LoVo (cell line): ENCODE measurements at regions not wholly inside any gene's neighbourhood (a gene's known extent, or its start where the extent isn't known, plus 50 kb on each side); places are given as distances from the start of the nearest gene placed in this dataset.
"Not testable (repeated sequence)": the region's sequence is repeated elsewhere in the genome, so short reads cannot be mapped to it uniquely, and the experiment has no call there.

Experiments used
- DNase-seq: peaks from one replicate; pipeline ENCODE4 v3.0.0-alpha.2; 2016; ENCODE audit warnings: low spot score

DNA sequence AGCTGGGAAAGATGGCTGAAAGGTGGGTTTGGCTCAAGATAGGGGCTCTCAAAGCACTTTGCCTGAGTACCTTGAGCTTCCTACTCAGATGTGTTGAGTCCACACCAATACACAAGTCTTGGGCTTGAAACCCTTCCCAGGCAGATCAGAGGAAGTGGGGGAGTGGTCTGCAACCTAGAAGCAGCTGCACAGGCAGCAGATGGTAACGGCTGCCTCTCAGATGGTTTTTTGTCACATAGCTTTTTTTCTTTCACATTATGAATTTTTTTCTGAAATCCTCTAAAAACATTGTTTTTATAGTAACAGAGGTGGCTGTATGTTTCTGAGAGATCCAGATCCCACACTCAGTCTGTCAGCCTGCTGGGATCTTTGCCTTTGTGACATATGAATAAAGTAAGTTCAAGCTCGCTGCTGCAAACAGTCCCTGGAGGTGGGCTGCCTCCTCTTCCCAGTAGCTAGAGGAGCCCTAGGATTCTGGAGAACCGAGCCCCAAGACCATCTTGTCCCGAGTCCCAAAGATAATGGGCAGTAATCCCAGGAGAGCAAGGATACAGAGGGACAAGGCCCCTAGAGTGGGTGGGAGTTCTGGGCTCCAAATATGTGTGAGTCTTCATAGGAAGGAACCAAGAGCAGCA lies 97.1 kb upstream of the TOP1 start:
- no peak for DNase-seq

DNA sequence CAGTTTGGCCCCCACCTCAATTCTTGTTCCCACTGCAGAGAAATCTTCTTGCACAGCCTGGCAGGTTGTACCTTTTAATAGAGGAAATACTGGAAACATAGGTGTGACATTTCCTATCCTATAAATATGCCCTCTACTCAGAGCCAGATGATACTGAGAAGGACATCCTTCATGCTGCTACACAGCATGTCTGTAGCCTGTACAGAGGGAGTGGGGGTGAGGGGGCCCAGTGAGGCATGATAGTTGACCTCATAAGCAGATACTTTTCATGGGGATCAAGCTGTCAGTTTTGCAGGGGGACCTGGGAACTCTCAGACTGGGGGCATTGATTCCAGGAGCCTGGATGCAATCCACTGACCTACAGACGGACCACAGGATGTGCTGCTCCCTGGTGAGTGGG lies 96.2 kb upstream of the TOP1 start:
- no peak for DNase-seq

- no peak for DNase-seq
These were observed 94.9 kb upstream of the TOP1 start for GRCh38 chr20:40933758-40934157.

DNA sequence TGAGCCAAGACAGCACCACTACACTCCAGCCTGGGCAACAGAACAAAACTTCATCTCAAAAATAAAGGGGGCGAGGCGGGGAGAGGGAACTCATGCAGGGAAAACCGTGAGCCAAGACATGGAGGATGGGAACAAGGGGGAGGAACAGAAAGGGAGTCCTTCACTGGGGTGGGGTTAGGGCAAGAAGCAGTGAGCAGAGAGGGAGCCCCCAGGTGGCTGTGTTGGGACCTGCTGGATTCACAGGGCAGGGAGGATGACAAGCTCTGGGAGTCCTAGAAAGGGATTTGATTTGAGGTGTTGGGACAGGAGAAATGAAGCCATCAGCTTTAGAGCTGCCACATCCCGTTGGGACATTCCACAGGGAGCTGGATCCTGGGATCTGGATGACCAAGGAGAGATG lies 90.6 kb upstream of the TOP1 start:
- DNase-seq, result no peak

DNA sequence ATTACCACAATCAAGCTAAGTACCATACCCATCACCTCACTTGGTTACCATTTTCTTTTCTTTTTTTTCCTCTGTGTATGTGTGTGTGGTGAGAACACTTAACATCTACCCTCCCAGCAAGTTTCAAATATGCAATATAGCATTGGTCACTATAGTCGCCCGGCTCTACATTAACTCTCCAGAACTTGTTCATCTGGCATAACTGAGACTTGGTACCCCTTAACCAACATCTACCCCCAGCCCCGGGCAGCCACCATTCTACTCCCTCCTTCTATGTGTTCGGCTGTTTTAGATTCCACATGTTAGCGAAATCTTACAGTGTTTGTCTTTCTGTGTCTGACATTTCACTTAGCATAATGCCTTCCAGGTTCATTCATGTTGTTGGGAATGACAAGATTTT lies 89.0 kb upstream of the TOP1 start:
- no peak for DNase-seq

GRCh38 chr20:40941133-40941610 lies 87.5 kb upstream of the TOP1 start:
- DNase-seq, result no peak

- no peak for DNase-seq
These were observed 86.6 kb upstream of the TOP1 start for GRCh38 chr20:40942006-40942405.

DNA sequence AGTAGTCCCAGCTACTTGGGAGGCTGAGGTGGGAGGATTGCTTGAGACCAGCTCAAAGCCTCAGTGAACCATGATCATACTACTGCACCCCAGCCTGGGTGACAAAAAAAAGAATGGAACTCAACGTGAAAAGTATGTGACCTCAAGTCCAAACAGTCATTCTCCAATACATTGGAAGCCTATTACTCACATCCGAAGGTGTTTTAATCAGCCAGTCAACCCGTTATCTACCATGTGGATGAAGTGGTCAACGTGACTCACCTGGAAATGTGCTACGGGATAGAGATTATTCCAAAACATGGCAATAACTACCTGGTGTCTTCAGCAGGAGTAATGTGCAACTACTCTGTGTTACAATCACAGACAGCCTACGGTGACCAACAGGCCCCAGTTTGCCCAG lies 85.8 kb upstream of the TOP1 start:
- no peak for DNase-seq

- DNase-seq, result no peak
These were observed 85.0 kb upstream of the TOP1 start for GRCh38 chr20:40943591-40943990.

DNA sequence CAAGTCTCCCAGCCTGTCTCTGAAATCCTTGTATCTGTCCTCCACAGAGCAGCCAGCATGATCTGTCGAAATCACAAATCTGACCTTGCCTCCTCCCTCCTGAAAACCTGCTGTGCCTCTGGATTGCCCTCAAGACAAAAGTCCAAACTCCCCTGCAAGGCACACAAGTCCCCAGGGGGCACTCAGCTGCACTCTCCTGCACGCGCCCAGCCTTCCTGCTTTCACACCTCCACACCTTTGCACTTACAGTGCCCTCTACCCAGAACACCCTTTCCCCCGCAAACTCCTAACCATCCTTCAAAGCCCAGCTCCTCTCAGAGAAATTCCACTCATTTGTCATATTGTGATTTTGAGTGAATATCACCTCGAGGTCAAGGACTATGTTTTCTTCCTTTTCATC lies 83.4 kb upstream of the TOP1 start:
- DNase-seq, result no peak

DNA sequence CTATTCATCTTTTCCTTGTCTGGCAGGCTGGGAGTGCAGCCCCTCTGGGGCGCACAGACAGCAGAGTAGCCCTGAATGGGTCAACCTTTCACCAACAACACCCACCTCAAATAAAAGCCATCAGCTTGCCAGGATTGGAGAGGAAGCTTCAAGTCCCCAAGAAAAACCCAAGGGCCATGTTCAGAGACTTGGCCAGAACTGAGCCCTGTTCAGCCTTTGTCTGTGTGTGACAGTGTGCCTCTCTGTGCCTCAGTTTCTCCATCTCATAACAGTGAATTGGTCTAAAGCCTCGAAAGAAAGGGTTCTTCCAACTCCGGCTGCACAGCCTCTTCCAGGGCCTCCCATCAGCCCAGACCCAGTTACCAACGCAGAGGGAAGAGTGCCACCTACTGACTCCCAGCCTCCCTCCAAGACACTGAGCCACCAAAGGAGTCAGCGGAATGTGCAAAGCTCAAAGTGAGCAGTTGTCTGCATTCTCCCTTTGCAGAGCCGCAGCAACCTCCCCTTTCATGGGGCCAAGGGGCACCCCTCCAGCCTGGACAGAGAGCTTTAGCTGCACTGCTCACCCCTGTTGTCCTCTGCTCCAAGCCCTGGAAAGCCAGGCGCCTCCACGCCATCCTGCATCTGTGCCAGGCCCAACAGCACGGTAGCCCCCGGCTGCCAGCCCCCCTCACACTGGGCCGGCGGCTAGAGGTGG lies 82.7 kb upstream of the TOP1 start:
- DNase-seq, result no peak

- DNase-seq, result no peak
These were observed 82.2 kb upstream of the TOP1 start for GRCh38 chr20:40946451-40946850.

GRCh38 chr20:40948465-40949267 lies 80.0 kb upstream of the TOP1 start:
- DNase-seq, result no peak

GRCh38 chr20:40949346-40949745 lies 79.3 kb upstream of the TOP1 start:
- no peak for DNase-seq

DNA sequence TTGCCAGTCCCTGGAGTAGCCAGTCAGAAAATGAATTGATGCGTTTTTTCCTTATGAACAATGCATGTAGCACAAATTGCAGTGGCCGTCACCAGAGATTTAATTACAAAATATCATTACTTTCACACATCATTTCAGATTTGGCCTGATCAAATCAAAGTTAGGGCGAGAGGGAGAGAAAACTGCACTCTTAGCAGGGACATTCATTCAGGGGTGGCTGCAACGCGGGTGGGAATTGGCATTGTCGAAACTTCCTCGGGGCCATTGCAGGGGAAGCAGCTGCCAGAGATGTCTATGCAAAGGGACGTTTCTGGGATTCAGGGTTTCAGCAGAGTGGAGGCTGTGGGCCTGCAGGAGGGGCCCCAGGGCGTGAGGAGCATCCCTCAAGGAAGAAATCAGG lies 76.5 kb upstream of the TOP1 start:
- no peak for DNase-seq

DNA sequence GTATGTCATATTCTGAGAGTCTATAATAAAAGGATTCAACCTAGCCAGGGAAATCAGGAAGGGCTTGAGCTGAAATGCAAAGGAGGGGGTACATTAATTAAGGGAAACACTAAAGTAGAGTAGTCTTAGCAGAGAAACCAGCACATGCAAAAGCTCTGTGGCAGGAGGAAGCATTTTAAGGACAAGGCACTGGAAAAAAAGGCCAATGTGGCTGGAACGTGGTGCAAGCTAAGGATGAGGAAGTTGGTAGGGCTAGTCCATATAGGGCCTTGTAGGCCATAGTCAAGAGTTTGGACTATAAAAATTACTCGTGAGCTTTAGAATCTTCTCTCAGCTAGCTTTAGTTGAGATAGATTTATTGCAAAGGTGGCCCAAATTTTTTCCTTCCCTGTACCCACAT lies 75.2 kb upstream of the TOP1 start:
- no peak for DNase-seq

DNA sequence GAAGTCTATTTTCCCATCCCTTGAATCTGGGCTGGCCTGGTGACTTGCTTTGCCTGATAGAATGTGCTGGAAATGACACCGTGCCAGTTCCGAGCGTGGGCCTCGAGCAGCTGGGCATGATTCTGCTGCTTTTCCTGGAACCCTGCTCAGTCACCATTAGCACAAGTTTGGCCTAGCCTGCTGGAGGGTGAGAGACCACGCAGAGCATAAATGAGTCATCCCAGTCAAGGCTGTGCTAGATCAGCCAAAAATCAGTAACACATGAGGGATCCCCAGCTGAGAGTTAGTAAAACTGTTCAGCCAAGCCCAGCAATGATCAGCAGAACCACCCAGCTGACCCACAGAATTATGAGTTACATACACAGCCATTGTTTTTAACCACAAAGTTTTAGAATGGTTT lies 74.8 kb upstream of the TOP1 start:
- DNase-seq, result no peak

GRCh38 chr20:40954521-40955165 lies 74.0 kb upstream of the TOP1 start:
- DNase-seq, result no peak

- DNase-seq, result no peak
These were observed 73.3 kb upstream of the TOP1 start for GRCh38 chr20:40955326-40955725.

DNA sequence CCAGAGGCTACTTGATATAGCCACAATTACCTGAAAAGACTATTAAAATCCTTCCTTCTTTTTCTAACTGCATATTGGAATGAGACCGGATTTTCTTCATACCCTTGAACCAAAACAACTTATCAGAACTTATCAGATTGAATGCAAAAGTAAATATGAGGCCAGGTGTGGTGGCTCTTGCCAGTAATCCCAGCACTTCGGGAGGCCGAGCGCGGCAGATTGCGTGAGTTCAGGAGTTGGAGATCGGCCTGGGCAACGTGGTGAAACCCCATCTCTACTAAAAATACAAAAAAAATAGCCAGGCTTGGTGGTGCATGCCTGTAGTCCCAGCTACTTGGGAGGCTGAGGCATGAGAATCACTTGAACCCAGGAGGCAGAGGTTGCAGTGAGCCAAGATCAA lies 72.8 kb upstream of the TOP1 start:
- not testable (repeated sequence) for DNase-seq

- DNase-seq, result no peak
These were observed 71.9 kb upstream of the TOP1 start for GRCh38 chr20:40956542-40957264.

GRCh38 chr20:40957265-40957760 lies 71.3 kb upstream of the TOP1 start:
- DNase-seq, result no peak
